OCI-LY1 (cell line): ENCODE measurements at regions not wholly inside any gene's neighbourhood (a gene's known extent, or its start where the extent isn't known, plus 50 kb on each side); places are given as distances from the start of the nearest gene placed in this dataset.

Source experiments
- CTCF ChIP-seq: fragments of 200-600 bp; sonication (generic), shearing (Covaris generic); IDR thresholded peaks from 2 replicates; pipeline ENCODE4 v1.5.1; 2017; ENCODE audit warnings: mild to moderate bottlenecking, antibody characterized with exemption, low read length, moderate library complexity, mixed read lengths
- EZH2 ChIP-seq: fragments of 200-600 bp; sonication (generic), shearing (Covaris generic); IDR thresholded peaks from 2 replicates; pipeline ENCODE4 v1.8.0; 2017; ENCODE audit warnings: borderline replicate concordance, mixed run types, mild to moderate bottlenecking, antibody characterized with exemption, low read length, moderate library complexity, mixed read lengths

- TF ChIP-seq CTCF (no peak), EZH2 (no peak)
Observed at GRCh38 chr16:6573577-6573976, 759.1 kb upstream of the RBFOX1 start.
